ENCODE measurements at regions not wholly inside any gene's neighbourhood (a gene's known extent, or its start where the extent isn't known, plus 50 kb on each side); places are given as distances from the start of the nearest gene placed in this dataset.

DNA sequence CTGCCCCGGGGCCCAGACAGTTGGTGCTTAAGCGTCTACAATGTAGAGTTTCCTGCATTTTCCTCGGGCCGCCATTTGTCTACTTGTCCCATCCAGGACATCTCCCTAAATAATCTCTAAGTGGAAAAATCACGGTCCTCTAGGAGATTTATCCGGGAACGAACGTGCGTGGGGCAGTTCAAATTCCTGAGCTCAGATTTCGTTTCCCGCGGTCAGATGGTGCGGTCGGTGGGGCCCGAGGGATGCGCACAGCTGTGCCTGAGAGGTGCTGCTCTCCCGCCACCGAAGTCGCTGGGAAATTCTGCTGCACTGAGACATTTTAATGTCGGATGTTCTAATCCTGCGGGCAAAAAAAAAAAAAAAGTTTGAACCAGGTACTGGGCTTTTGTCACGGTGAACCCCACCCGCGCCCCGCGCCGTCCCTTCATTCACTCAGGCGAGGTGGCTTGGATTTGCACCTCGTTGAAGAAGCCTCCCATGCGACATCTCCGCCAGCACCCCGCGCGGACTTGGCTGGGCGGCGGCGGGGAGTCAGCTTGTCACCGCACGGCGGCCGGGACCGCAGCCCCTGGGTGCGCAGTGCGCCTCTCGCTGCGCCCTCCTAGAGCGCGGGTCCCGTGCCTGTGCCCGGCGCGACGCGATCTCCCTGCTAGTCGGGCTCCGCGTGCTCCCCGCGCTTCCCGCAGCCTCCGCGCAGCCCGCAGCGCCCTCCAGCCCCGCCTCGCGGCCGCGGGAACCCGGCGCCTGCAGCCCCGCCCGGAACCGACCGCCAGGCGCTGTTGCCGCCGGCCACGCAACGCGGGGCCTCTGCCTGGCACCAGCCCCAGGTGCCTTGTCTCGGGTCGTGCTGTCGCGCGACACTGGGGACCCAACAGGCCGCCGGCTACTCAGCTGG, 191.9 kb upstream of the TCF4 start:
- TF ChIP-seq GATA3 (IDR thresholded peaks at IDR 0.05; ENCODE audit: low read depth, low read length) (no peak), GATA2 (IDR thresholded peaks at IDR 0.05; ENCODE audit: low read depth, low read length) (no peak; the same call in 1 of the 2 replicates)

All from SH-SY5Y (cell line).